Activated naive CD4-positive, alpha-beta T cell treated with anti-CD3 and anti-CD28 coated beads, Interleukin-2, amount 50 U/mL, for 72 hours (primary cell): ENCODE measurements at regions not wholly inside any gene's neighbourhood (a gene's known extent, or its start where the extent isn't known, plus 50 kb on each side); places are given as distances from the start of the nearest gene placed in this dataset.
A peak's percentile ranks its signal among the peaks of the same experiment; 100 is the strongest.
"Not testable (repeated sequence)": the region's sequence is repeated elsewhere in the genome, so short reads cannot be mapped to it uniquely, and the experiment has no call there.

Experiments
- ATAC-seq, 2 donors: fragments of 150-1000 bp; cut with Tn5 transposase; 2 replicates each; pipeline ENCODE4 v1.10.0; 2021; ENCODE audit warnings: mild to moderate bottlenecking in 2 of 2, moderate library complexity in 2 of 2
- DNase-seq, 2 donors: peaks; one replicate each; pipeline ENCODE4 v3.0.0; 2021 to 2022; ENCODE audit warnings: low spot score in 2 of 2
- H3K27ac Mint-ChIP-seq, 2 donors: one replicate each; pipeline ENCODE4 v1.8.0; 2022; ENCODE audit warnings: mild to moderate bottlenecking in 2 of 2, mixed read lengths in 2 of 2
- H3K36me3 Mint-ChIP-seq, 2 donors: one replicate each; pipeline ENCODE4 v1.8.0; 2022; ENCODE audit warnings: mixed read lengths in 2 of 2
- H3K9me3 Mint-ChIP-seq, 2 donors: one replicate each; pipeline ENCODE4 v1.8.0; 2022; ENCODE audit warnings: mixed read lengths in 2 of 2

DNA sequence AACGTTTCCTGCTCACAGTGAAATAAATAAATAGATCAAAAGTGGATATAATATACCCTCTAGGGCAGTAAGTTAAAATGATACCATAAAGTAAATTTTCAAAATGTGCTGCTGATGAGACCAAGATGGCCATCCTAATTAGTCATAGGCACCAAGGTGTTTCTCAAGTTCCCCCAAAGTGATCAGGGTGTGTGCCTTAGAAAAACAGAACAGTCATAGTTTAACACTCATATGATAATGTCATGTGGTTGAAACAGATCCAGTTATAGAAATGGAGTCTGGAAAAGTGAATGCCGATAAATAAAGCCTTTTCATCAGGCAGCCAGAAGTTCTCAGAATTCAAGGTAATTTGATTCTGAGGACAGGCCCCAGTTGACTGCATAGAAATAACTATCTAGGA lies 161.5 kb upstream of the CDKN2B start:
- ATAC-seq (no peak), DNase-seq (no peak)
- Mint-ChIP-seq H3K27ac (no peak overlapping the region), H3K36me3 (no peaks in the 10 kb centered on the region), H3K9me3 (no peaks in the 10 kb centered on the region)

GRCh38 chr9:22170990-22171670 lies 162.0 kb upstream of the CDKN2B start:
- no peaks in the 10 kb centered on the region for H3K36me3 Mint-ChIP-seq
- H3K27ac Mint-ChIP-seq = no peak overlapping the region
- DNase-seq (no peak), ATAC-seq (no peak)
- peaks cover 0 to 1% of the 10 kb centered on the region in 2 donors for H3K9me3 Mint-ChIP-seq

- Mint-ChIP-seq H3K27ac (no peak overlapping the region), H3K36me3 (no peaks in the 10 kb centered on the region), H3K9me3 (peaks cover 0 to 5% of the 10 kb centered on the region in 2 donors)
- no peak for DNase-seq
- ATAC-seq = no peak
Measured at GRCh38 chr9:22171691-22172090, 162.6 kb upstream of the CDKN2B start.

DNA sequence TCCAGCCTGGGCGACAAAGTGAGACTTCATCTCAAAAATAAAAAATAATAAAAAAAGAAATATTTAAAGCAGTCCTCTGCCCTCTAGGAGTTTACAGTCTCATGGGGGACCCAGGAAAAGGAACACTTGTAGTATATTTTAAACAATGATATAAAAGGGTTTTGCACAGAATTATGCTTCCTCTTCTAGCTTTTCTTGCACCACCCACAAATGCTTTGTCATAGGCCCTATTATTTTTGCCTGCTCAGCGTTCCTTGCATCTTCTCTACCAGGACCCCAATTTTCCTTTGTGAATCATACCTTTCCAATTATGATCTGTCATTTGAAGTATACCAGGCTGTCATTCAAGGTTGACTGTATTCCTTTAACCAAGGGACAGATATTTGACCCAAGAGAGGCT lies 164.8 kb upstream of the CDKN2B start:
- Mint-ChIP-seq H3K9me3 (peaks cover 0 to 6% of the 10 kb centered on the region in 2 donors), H3K27ac (no peak overlapping the region), H3K36me3 (peaks cover 0 to 6% of the 10 kb centered on the region in 2 donors)
- no peak for ATAC-seq
- no peak for DNase-seq

DNA sequence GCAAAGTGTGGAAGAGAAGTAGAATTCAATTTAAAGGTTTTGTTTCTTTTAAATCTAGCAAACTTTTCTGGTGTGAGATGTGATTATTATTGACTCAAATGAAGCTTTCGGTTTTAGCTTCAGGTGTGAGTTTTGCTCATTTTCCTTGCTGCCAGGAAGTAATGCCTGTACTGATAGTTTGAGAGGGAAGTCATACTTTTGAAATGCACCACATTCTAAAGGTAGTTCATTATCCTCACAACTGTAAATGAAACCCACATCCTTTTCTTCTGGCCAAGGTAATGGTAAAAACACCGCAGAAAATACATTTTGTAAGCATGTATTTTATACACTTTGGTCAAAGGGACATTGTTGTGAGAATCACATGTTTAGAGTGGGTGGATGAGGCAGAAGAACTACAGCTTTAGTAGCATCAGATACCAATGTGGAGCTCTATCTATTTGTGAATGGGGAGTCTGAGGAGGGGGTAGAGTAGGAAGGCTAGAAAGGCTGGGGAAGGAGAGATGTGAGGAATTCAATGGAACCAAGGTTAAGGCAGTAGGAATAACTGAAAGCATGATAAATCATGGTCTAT lies 167.0 kb upstream of the CDKN2B start:
- Mint-ChIP-seq H3K9me3 (peaks cover 0 to 16% of the 10 kb centered on the region in 2 donors), H3K27ac (no peak overlapping the region), H3K36me3 (peaks cover 0 to 13% of the 10 kb centered on the region in 2 donors)
- ATAC-seq (peak; percentile 50 to 97), DNase-seq (no peak)

- Mint-ChIP-seq H3K36me3 (peaks cover 0 to 13% of the 10 kb centered on the region in 2 donors), H3K9me3 (peaks cover 0 to 16% of the 10 kb centered on the region in 2 donors)
- not testable (repeated sequence) for H3K27ac Mint-ChIP-seq, DNase-seq, ATAC-seq
Measured at GRCh38 chr9:22181021-22181420, 171.9 kb upstream of the CDKN2B start.

- no peak for DNase-seq
- H3K27ac Mint-ChIP-seq = no peak overlapping the region
- ATAC-seq = no peak
- no peaks in the 10 kb centered on the region for H3K36me3 Mint-ChIP-seq
- H3K9me3 Mint-ChIP-seq = no peaks in the 10 kb centered on the region
Measured at GRCh38 chr9:22189471-22189870, 180.4 kb upstream of the CDKN2B start.

DNA sequence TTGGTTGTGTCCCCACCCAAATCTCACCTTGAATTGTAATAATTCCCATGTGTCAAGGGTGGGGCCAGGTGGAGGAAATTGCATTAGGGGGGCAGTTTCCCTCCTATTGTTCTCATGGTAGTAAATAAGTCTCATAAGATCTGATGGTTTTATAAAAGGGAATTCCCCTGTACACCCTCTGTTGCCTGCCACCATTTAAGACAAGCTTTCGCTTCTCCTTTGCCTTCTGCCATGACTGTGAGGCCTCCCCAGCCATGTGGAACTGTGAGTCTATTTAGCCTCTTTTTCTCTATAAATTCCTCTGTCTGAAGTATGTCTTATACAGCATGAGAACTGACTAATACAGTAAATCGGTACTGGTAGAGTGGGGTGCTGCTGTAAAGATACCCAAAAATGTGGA lies 187.9 kb upstream of the CDKN2B start:
- DNase-seq, H3K9me3 Mint-ChIP-seq, H3K36me3 Mint-ChIP-seq, ATAC-seq, H3K27ac Mint-ChIP-seq: not testable (repeated sequence)

- no peaks in the 10 kb centered on the region for H3K36me3 Mint-ChIP-seq
Measured at GRCh38 chr9:22198681-22199080, 189.6 kb upstream of the CDKN2B start.

GRCh38 chr9:22201256-22201655 lies 192.2 kb upstream of the CDKN2B start:
- no peaks in the 10 kb centered on the region for H3K9me3 Mint-ChIP-seq
- DNase-seq (no peak), ATAC-seq (no peak)
- H3K27ac Mint-ChIP-seq = no peak overlapping the region
- H3K36me3 Mint-ChIP-seq = no peaks in the 10 kb centered on the region

More at GRCh38 chr9:22198681-22199080, 189.6 kb upstream of the CDKN2B start:
- ATAC-seq (no peak), DNase-seq (no peak)
- Mint-ChIP-seq H3K27ac (no peak overlapping the region), H3K9me3 (no peaks in the 10 kb centered on the region)

DNA sequence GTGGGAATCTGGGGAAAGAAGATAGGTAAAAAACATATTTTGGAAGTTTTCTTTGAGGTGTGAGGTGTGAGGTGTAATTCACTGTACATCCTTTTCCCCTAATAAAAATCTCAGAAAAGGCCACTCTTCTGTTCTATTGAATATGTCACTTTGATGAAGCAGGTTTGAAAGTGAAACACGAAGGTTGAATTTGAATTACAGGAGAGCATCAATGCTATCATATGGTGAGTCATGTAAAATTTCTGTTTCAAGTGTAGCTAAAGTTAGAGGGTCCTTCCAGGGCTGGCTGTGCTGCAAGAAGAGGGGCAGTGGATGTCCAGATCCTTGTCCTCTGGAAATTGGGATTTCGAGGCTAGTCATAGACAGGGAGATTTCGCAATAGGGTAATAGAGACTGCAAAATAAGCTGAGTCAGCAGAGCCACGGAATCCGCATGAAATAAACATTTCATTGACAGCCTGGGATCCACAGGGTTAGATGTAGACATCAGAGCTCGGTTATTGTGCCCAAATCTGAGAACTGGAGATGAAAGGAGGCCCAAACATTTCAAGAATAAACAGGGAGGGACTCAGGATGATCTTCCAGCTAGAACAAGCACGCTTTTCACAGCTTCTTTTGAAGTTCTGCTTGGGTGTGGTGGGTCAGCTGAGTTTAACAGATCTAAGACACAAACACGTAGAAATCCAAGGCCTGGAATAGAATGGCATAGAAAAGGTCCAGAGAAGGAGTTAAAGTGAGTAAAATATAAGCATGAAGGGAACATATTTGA lies 194.4 kb upstream of the CDKN2B start:
- no peaks in the 10 kb centered on the region for H3K9me3 Mint-ChIP-seq
- ATAC-seq = peak; percentile 26 to 48
- no peak overlapping the region for H3K27ac Mint-ChIP-seq
- H3K36me3 Mint-ChIP-seq = no peaks in the 10 kb centered on the region
- no peak for DNase-seq

- Mint-ChIP-seq H3K36me3 (no peaks in the 10 kb centered on the region), H3K27ac (no peak overlapping the region), H3K9me3 (no peaks in the 10 kb centered on the region)
- DNase-seq = no peak
- ATAC-seq = no peak
Measured at GRCh38 chr9:22204240-22204639, 195.1 kb upstream of the CDKN2B start.

GRCh38 chr9:22206833-22207232 lies 197.7 kb upstream of the CDKN2B start:
- Mint-ChIP-seq H3K27ac (no peak overlapping the region), H3K36me3 (no peaks in the 10 kb centered on the region), H3K9me3 (no peaks in the 10 kb centered on the region)
- ATAC-seq (no peak), DNase-seq (no peak)

- no peaks in the 10 kb centered on the region for H3K9me3 Mint-ChIP-seq
Measured at GRCh38 chr9:22208846-22209585, 199.9 kb upstream of the CDKN2B start.

GRCh38 chr9:22210262-22210661 lies 201.2 kb upstream of the CDKN2B start:
- no peaks in the 10 kb centered on the region for H3K36me3 Mint-ChIP-seq
- peak; percentile 52 to 89 for ATAC-seq
- H3K27ac Mint-ChIP-seq = peak overlapping the region in 1 of 2 donors; percentile 5
- DNase-seq = no peak
- no peaks in the 10 kb centered on the region for H3K9me3 Mint-ChIP-seq

More at GRCh38 chr9:22208846-22209585, 199.9 kb upstream of the CDKN2B start:
- H3K36me3 Mint-ChIP-seq = no peaks in the 10 kb centered on the region
- DNase-seq = no peak
- peak; percentile 83 to 96 for ATAC-seq
- peak overlapping the region; percentile 67 to 81 for H3K27ac Mint-ChIP-seq

- DNase-seq (no peak), ATAC-seq (no peak)
- no peaks in the 10 kb centered on the region for H3K9me3 Mint-ChIP-seq
- no peaks in the 10 kb centered on the region for H3K36me3 Mint-ChIP-seq
- H3K27ac Mint-ChIP-seq = no peak overlapping the region
Measured at GRCh38 chr9:22210936-22211335, 201.8 kb upstream of the CDKN2B start.
